GM23338 (cell line): ENCODE measurements at regions not wholly inside any gene's neighbourhood (a gene's known extent, or its start where the extent isn't known, plus 50 kb on each side); places are given as distances from the start of the nearest gene placed in this dataset.

Experiments used
- EZH2 ChIP-seq: fragments of 200-600 bp; sonication (generic); IDR thresholded peaks from one replicate; pipeline ENCODE4 v1.8.0; 2017; ENCODE audit warnings: antibody characterized with exemption, mild to moderate bottlenecking, low read depth; ENCODE audit not compliant: unreplicated experiment
- EZH2phosphoT487 ChIP-seq: fragments of 200-600 bp; sonication (generic); IDR thresholded peaks from one replicate; pipeline ENCODE4 v1.8.1; 2018; ENCODE audit warnings: antibody characterized with exemption; ENCODE audit not compliant: unreplicated experiment
- POLR2AphosphoS5 ChIP-seq: IDR thresholded peaks from 2 replicates; pipeline ENCODE4 v1.6.1; 2016; ENCODE audit warnings: antibody characterized with exemption, low read depth
- STAT1 ChIP-seq: IDR thresholded peaks from one replicate; pipeline ENCODE4 v1.6.1; 2016; ENCODE audit warnings: antibody characterized with exemption; ENCODE audit not compliant: unreplicated experiment
- ZNF114 ChIP-seq: fragments of 250-450 bp; sonication (Bioruptor Pico); IDR thresholded peaks from 2 replicates; pipeline ENCODE4 v1.5.0; 2020; ENCODE audit warnings: mild to moderate bottlenecking, moderate library complexity
- TF ChIP-seq, protein P1 (sequence below), 2 experiments: fragments of 200-600 bp in 1 of 2; sonication (generic) in 1 of 2; conservative IDR thresholded peaks; 2 replicates each; pipeline versions ENCODE4 v1.5.1 to v1.6.1; 2016 to 2017; ENCODE audit warnings: antibody characterized with exemption in 2 of 2, low read depth in 2 of 2, mild to moderate bottlenecking in 2 of 2, moderate library complexity in 1 of 2
- TF ChIP-seq, protein P2 (sequence below): IDR thresholded peaks from 2 replicates; pipeline ENCODE4 v1.6.1; 2016; ENCODE audit warnings: antibody characterized with exemption
- TF ChIP-seq, protein P3 (sequence below): IDR thresholded peaks from one replicate; pipeline ENCODE4 v1.6.1; 2018; ENCODE audit warnings: antibody characterized with exemption; ENCODE audit not compliant: unreplicated experiment

DNA sequence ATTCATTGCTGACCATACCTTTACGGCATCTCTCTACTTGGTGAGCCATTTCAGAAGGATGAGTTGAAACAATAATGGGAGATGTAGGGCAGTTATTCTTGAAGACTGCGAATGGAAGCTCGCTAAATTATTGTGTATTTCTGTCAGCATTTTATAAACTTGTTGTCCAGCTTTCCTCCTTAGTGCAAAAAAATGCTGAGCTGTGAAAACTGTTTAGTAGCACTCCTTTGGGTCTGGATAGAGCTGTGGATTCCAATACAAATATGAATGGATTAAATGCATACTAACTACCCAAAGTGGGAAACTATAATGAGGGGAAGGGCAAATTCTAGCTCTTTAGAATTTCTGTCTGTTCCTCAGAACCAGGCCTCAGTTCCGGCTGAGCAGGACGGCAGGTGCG lies 461.6 kb downstream of the TXNL1 start:
- no peak for TF ChIP-seq POLR2AphosphoS5
- TF ChIP-seq, protein P1, sequence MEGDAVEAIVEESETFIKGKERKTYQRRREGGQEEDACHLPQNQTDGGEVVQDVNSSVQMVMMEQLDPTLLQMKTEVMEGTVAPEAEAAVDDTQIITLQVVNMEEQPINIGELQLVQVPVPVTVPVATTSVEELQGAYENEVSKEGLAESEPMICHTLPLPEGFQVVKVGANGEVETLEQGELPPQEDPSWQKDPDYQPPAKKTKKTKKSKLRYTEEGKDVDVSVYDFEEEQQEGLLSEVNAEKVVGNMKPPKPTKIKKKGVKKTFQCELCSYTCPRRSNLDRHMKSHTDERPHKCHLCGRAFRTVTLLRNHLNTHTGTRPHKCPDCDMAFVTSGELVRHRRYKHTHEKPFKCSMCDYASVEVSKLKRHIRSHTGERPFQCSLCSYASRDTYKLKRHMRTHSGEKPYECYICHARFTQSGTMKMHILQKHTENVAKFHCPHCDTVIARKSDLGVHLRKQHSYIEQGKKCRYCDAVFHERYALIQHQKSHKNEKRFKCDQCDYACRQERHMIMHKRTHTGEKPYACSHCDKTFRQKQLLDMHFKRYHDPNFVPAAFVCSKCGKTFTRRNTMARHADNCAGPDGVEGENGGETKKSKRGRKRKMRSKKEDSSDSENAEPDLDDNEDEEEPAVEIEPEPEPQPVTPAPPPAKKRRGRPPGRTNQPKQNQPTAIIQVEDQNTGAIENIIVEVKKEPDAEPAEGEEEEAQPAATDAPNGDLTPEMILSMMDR (conservative IDR thresholded peaks at IDR 0.05; ENCODE audit: low read depth in 2 of 2) = no peak
- TF ChIP-seq ZNF114 (CRISPR knock-in tag) = no peak
- TF ChIP-seq EZH2 = no peak
- TF ChIP-seq EZH2phosphoT487 = no peak
- no peak for TF ChIP-seq STAT1
- TF ChIP-seq, protein P2, sequence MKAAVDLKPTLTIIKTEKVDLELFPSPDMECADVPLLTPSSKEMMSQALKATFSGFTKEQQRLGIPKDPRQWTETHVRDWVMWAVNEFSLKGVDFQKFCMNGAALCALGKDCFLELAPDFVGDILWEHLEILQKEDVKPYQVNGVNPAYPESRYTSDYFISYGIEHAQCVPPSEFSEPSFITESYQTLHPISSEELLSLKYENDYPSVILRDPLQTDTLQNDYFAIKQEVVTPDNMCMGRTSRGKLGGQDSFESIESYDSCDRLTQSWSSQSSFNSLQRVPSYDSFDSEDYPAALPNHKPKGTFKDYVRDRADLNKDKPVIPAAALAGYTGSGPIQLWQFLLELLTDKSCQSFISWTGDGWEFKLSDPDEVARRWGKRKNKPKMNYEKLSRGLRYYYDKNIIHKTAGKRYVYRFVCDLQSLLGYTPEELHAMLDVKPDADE = no peak
- TF ChIP-seq, protein P3, sequence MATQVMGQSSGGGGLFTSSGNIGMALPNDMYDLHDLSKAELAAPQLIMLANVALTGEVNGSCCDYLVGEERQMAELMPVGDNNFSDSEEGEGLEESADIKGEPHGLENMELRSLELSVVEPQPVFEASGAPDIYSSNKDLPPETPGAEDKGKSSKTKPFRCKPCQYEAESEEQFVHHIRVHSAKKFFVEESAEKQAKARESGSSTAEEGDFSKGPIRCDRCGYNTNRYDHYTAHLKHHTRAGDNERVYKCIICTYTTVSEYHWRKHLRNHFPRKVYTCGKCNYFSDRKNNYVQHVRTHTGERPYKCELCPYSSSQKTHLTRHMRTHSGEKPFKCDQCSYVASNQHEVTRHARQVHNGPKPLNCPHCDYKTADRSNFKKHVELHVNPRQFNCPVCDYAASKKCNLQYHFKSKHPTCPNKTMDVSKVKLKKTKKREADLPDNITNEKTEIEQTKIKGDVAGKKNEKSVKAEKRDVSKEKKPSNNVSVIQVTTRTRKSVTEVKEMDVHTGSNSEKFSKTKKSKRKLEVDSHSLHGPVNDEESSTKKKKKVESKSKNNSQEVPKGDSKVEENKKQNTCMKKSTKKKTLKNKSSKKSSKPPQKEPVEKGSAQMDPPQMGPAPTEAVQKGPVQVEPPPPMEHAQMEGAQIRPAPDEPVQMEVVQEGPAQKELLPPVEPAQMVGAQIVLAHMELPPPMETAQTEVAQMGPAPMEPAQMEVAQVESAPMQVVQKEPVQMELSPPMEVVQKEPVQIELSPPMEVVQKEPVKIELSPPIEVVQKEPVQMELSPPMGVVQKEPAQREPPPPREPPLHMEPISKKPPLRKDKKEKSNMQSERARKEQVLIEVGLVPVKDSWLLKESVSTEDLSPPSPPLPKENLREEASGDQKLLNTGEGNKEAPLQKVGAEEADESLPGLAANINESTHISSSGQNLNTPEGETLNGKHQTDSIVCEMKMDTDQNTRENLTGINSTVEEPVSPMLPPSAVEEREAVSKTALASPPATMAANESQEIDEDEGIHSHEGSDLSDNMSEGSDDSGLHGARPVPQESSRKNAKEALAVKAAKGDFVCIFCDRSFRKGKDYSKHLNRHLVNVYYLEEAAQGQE = no peak
